NCI-H2227 (cell line): ENCODE measurements at regions not wholly inside any gene's neighbourhood (a gene's known extent, or its start where the extent isn't known, plus 50 kb on each side); places are given as distances from the start of the nearest gene placed in this dataset.

Source experiments
- DNase-seq: peaks from one replicate; lab custom pipeline; 2025; ENCODE audit not compliant: unreplicated experiment; lab: John Stamatoyannopoulos, UW

DNA sequence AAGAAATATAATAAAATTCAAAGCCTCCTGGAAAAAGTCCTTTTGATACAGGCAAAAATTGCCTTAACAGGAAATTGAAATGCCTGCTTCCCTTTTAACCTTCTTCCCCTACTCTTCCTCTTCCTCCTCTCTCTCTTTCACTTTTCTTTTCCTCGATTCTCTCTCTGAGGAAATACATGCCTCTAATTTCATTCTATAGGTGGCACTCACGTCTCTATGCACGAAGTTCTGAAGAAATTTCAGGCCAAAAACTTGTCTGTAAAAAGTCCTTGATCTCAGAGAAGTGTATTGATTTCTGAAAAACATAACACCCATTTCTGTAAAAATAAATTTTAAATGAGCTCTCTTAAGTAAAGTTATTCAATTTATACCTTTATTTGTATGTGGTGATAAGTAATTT, 371.7 kb upstream of the IRX4 start:
- DNase-seq: no peak

DNA sequence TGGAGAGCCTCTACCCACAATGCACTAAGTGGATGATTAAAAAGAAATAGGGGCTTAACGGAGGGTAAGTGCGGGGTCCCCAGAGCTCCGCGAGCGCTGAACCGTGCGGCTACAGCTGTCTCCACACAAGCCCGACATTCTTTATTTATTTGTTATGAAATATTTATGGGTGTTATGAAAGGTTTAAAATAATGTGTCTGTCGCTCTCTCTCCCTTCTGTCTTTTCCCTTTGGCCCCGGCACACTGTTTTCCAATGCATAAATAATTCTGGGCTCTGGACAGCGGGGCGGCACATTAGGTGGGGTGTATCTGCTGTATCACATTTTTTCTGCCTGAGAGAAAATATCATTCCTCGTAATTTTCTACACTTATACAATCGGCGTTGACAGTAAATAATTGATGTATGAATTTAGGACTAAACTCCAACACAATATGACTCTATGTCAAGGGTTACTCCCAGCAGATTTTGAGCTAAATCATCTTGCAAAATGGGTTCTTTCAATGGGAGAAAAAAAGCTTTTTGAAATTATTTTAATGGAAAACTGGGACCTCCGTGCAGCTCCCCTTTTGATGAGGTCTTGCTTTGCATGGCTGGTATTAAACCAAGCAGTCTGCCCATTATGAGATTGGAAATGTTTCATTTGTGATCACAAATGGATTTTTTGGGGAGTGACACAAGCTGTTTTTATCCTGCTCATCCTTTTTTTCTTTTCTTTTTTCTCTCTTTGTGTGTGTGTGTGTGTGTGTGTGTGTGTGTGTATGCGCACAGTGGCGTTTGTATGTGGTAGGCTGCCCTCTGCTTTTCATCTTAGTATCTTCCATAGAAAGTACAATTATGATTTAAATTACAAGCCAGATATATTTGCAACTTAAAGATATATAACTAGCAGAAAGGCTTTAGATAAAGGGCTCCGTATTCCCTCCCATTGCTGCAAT, 370.6 kb upstream of the IRX4 start:
- no peak for DNase-seq

- no peak for DNase-seq
Observed at GRCh38 chr5:2251751-2252150, 369.0 kb upstream of the IRX4 start.

DNA sequence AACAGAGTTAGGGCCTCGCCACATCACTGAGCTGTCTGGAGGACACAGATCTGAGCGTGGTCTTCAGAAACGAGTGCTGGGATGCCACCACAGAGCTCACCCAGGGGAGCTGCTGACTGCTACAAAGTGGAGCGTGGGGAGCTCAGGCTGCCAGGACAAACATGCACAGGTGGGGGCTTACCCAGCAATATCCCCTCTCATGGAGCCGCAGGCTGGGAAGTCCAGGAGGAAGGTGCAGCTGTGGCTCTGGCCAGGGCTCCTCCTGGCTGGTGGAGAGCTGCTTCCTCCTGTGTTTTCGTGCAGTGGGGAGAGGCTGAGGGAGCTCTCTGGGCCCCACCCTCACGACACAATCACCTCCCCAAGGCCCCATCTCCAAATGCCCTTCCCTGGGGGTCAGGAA, 368.6 kb upstream of the IRX4 start:
- DNase-seq: no peak

DNA sequence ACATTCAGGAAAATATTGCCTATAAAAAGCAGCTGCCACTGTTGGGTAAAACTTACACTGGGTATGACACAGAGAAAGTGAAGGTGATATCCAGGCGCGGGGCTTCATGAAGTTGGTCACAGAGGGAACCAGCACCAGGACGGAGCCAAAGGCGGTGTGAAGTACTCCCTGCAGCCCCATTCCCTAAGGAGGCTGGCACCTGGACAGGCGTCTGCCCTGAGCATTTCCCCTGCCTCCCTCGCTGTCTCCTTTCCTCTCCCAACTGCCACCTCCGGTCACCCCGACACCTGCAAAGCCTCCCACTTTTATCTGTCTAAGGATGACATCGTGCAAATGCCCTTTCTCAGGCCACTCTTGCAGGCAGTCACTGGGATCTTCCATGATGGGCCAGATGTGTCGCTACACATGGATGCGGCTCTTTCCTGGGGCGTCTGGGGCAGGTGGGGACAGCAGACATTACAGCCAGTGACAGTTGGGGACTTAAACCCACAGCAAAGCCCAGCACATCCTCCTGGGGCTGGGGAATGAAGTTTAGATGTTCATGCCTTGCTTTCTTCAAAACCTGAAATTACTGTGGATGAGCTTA, 367.7 kb upstream of the IRX4 start:
- DNase-seq: no peak

DNA sequence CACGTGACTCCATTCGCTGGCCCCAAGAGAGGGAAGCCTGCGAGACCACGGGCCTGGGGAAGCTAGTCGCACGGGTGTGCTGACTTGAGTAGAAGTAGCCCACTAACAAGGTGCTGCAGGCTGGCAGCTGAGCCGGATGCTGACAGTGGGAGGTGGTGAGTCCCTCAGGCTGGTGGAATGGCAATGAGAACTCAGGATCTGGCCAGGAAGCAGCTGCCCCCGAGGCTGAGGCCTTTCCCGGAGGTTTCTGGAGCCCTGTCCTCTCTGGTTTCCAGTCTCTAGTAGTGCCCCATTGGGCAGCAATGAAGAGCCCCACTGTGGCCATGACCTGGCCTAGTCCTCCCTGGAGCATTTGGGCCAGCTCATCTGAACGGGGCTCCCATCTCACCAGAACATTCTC, 366.7 kb upstream of the IRX4 start:
- no peak for DNase-seq

DNA sequence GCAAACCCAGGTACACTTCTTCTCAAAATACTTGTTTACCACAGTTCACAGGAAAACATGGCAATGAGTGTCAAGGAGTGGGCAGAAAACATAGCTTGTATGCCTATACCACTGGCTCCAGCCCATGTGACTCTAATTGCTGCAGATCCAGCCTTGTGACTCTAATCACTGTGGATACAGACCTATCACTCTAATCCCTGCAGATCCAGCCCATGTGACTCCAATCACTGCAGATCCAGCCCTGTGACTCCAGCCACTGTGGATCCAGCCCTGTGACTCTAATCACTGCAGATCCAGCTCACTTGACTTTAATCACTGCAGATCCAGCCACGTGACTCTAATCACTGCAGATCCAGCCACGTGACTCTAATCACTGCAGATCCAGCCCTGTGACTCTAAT, 366.3 kb upstream of the IRX4 start:
- no peak for DNase-seq

- DNase-seq: no peak
Observed at GRCh38 chr5:2242539-2242938, 359.8 kb upstream of the IRX4 start.

GRCh38 chr5:2241842-2242241, 359.1 kb upstream of the IRX4 start:
- no peak for DNase-seq

GRCh38 chr5:2240118-2240904, 357.6 kb upstream of the IRX4 start:
- DNase-seq: no peak

GRCh38 chr5:2239201-2239910, 356.6 kb upstream of the IRX4 start:
- DNase-seq: no peak

DNA sequence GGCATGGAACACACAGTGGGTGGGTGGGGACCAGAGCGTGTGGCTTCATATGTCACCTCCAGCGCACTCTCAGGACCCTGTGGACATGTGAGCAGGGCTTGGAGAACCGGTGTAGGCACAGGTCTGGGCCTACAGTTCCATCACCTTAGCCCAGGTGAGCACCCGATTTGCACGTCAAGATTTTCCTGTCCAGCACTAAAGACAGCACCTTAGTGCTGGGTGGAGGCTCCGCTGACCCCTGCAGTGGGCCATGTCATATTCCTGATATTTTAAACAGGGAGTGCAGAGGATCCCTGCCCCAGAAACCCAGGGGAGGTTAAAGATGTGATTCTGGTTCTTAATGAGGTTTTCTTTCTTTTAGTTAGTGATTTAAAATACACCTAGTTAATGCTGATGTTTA, 356.0 kb upstream of the IRX4 start:
- DNase-seq: no peak

DNA sequence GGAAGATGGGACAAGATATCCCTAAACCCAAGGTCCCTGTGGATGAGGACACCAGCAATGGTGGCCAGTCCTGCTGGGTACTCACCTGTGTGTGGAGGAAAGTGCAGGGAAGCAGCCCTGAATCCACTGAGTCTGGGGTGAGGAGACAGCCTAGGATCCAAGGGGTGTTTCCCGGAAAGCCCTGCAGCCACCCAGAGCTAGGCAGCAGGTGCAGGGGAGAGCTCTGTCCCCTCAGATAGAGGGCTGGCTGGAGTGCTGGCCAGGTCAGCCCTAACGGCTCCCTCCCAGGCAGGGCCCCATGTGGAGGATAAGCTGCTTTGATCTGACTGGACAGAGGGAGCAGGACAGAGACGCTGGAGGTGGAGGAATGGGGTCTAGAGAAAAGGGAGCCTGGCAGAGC, 344.7 kb upstream of the IRX4 start:
- DNase-seq: no peak

- DNase-seq: no peak
Observed at GRCh38 chr5:2224689-2225088, 342.0 kb upstream of the IRX4 start.

DNA sequence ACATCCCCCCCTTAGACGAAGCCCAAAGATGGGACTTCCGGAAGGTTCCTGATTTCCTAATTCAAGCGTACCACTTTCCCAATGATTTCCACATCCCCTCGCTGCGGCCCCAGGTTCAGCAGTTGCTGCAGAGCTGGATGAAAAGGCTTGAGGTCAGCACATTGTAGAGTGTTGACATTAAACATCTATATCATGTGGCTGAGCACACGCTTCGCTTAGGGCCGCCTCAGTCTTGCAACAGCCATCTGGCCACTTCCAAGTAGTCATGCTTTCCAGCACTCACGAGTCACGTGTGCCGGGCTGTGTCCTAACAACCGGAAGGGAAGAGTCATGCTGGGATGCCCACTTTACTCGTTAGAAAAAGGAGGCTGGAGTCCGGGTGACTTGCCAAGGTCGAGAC, 340.6 kb upstream of the IRX4 start:
- no peak for DNase-seq

DNA sequence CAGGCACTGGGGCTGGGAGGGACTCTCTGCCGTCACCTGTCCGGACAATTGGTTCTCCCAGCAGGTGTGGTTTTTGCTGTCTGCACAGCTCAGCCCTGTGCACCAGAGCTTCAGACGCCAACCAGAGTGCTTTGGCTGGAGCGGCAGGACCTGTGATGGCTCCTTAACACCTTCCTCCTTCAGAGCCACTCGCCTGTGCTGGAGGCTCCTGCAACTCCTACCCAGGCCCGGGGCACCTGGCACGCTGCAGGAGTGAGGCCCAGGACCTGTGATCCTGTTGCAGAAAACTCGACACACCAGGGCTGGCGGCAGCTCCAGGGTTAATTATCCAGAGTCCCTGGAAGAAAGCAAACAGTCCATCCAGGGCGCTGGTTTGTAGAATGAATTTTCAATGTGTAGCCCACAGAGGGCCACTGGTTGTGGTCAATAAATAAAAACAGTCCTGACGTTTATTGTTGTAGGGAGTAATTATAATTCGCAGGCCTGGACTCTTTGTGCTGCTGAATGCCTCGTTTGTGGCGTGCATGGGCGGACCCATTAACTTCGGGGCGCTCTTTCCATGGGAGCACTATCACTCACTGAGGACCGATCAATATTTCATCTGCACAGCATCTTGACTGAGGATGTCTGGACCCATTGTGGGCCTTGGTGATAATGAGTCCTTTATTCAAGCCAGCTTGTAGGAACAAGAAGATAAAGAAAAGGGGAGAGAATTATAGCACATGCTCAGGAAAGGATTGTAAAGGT, 339.7 kb upstream of the IRX4 start:
- DNase-seq: no peak

DNA sequence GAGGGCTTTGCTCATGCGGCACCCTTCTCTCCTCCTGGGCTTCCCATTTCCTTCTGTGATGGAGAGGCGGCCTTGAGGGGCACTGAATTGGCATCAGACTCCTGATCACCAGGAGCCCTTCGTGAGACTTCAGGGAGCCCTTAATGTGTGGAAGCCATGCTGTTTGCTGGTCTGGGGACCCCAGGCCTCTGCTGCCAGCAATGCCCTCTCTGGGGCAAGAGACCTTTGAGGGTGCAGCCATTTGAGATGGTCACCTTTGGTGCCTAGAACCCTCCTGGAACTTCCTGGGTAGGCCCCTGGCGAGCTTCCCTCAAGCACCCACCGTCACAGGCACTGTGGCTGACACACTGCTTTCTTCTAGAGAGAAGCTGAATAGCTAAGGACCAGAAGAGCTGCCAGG, 338.7 kb upstream of the IRX4 start:
- DNase-seq: no peak

DNA sequence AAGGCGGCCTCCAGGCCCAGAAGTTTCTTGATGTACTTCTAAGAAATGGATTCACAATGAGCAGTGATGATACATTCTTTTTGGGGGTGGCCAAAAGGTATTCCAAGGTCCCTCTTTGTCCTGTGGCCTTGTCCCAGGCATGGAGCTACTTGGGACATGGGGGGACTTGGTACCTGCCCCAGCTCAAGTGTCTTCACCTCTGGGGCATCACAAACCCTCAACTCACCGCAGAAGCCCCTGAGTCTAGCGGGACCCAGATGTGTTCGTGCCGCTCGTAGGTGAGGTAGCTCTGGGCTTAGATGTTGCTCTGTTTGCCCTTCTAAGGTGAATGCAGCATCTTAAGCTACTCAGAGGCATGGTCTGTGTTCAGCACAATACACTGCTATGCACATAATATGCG, 338.0 kb upstream of the IRX4 start:
- DNase-seq: no peak

GRCh38 chr5:2219149-2219776, 336.5 kb upstream of the IRX4 start:
- DNase-seq: no peak

DNA sequence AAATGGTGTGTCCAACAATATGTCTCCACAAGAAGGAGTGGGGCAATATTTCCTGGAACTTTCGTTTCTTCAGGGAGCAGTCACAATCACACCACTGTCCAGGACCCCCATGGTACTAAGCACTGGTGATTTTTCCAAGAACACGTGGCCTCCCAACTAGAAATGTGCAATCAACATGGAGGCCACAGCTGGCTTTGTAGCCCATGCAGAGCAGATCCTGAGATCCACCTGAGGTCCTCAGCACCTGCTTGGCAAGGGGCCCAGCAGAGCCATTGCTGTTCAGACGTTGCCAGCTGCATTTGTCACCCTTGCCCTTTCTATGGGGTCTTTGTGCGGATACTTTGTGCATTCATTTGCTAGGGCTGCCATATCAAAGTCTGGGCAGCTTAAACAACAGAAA, 334.5 kb upstream of the IRX4 start:
- DNase-seq: no peak
